ENCODE measurements at regions not wholly inside any gene's neighbourhood (a gene's known extent, or its start where the extent isn't known, plus 50 kb on each side); places are given as distances from the start of the nearest gene placed in this dataset.

- Mint-ChIP-seq H3K27me3 (ENCODE audit: low read depth) (no peaks in the 10 kb centered on the region), H3K27ac (no peak overlapping the region)
These were observed 171.6 kb upstream of the NPSR1 start for GRCh38 chr7:34486371-34486770.

GRCh38 chr7:34487391-34488115 is 170.5 kb upstream of the NPSR1 start:
- no peak overlapping the region for H3K27ac Mint-ChIP-seq
- peaks cover 23% of the 10 kb centered on the region for H3K9me3 Mint-ChIP-seq
- no peak overlapping the region for H3K4me3 Mint-ChIP-seq
- H3K36me3 Mint-ChIP-seq (ENCODE audit: low read depth), result no peaks in the 10 kb centered on the region
- no peaks in the 10 kb centered on the region for H3K27me3 Mint-ChIP-seq (ENCODE audit: low read depth)
- H3K4me1 Mint-ChIP-seq (ENCODE audit: low read depth), result no peaks in the 10 kb centered on the region

More at GRCh38 chr7:34486371-34486770, 171.6 kb upstream of the NPSR1 start:
- Mint-ChIP-seq H3K9me3 (peaks cover 24% of the 10 kb centered on the region), H3K4me1 (ENCODE audit: low read depth) (no peaks in the 10 kb centered on the region), H3K36me3 (ENCODE audit: low read depth) (no peaks in the 10 kb centered on the region), H3K4me3 (no peak overlapping the region)

- Mint-ChIP-seq H3K4me3 (no peak overlapping the region), H3K4me1 (ENCODE audit: low read depth) (no peaks in the 10 kb centered on the region), H3K9me3 (peaks cover 14% of the 10 kb centered on the region), H3K36me3 (ENCODE audit: low read depth) (no peaks in the 10 kb centered on the region), H3K27me3 (ENCODE audit: low read depth) (no peaks in the 10 kb centered on the region), H3K27ac (no peak overlapping the region)
These were observed 169.3 kb upstream of the NPSR1 start for GRCh38 chr7:34488766-34489165.

- Mint-ChIP-seq H3K27ac (no peak overlapping the region), H3K27me3 (ENCODE audit: low read depth) (no peaks in the 10 kb centered on the region), H3K4me3 (no peak overlapping the region)
These were observed 166.1 kb upstream of the NPSR1 start for GRCh38 chr7:34491899-34492298.

GRCh38 chr7:34493752-34494151 is 164.3 kb upstream of the NPSR1 start:
- no peaks in the 10 kb centered on the region for H3K36me3 Mint-ChIP-seq (ENCODE audit: low read depth)
- H3K27ac Mint-ChIP-seq, result no peak overlapping the region
- peaks cover 5% of the 10 kb centered on the region for H3K9me3 Mint-ChIP-seq
- H3K4me3 Mint-ChIP-seq, result no peak overlapping the region
- H3K4me1 Mint-ChIP-seq (ENCODE audit: low read depth), result no peaks in the 10 kb centered on the region
- no peaks in the 10 kb centered on the region for H3K27me3 Mint-ChIP-seq (ENCODE audit: low read depth)

More at GRCh38 chr7:34491899-34492298, 166.1 kb upstream of the NPSR1 start:
- peaks cover 5% of the 10 kb centered on the region for H3K9me3 Mint-ChIP-seq
- no peaks in the 10 kb centered on the region for H3K36me3 Mint-ChIP-seq (ENCODE audit: low read depth)
- no peaks in the 10 kb centered on the region for H3K4me1 Mint-ChIP-seq (ENCODE audit: low read depth)

- H3K4me1 Mint-ChIP-seq (ENCODE audit: low read depth), result no peaks in the 10 kb centered on the region
- H3K9me3 Mint-ChIP-seq, result peaks cover 10% of the 10 kb centered on the region
- H3K27me3 Mint-ChIP-seq (ENCODE audit: low read depth), result no peaks in the 10 kb centered on the region
- no peak overlapping the region for H3K4me3 Mint-ChIP-seq
- H3K27ac Mint-ChIP-seq, result no peak overlapping the region
- no peaks in the 10 kb centered on the region for H3K36me3 Mint-ChIP-seq (ENCODE audit: low read depth)
These were observed 160.8 kb upstream of the NPSR1 start for GRCh38 chr7:34497153-34497777.

- no peaks in the 10 kb centered on the region for H3K27me3 Mint-ChIP-seq (ENCODE audit: low read depth)
- no peaks in the 10 kb centered on the region for H3K4me1 Mint-ChIP-seq (ENCODE audit: low read depth)
- H3K4me3 Mint-ChIP-seq, result no peak overlapping the region
- H3K27ac Mint-ChIP-seq, result no peak overlapping the region
- no peaks in the 10 kb centered on the region for H3K36me3 Mint-ChIP-seq (ENCODE audit: low read depth)
- H3K9me3 Mint-ChIP-seq, result peaks cover 7% of the 10 kb centered on the region
These were observed 156.9 kb upstream of the NPSR1 start for GRCh38 chr7:34501156-34501555.

GRCh38 chr7:34507191-34507590 is 150.8 kb upstream of the NPSR1 start:
- H3K27ac Mint-ChIP-seq, result no peak overlapping the region
- no peaks in the 10 kb centered on the region for H3K36me3 Mint-ChIP-seq (ENCODE audit: low read depth)
- H3K4me3 Mint-ChIP-seq, result no peak overlapping the region
- no peaks in the 10 kb centered on the region for H3K4me1 Mint-ChIP-seq (ENCODE audit: low read depth)
- H3K27me3 Mint-ChIP-seq (ENCODE audit: low read depth), result no peaks in the 10 kb centered on the region
- H3K9me3 Mint-ChIP-seq, result peaks cover 16% of the 10 kb centered on the region

GRCh38 chr7:34523226-34523918 is 134.6 kb upstream of the NPSR1 start:
- Mint-ChIP-seq H3K27me3 (ENCODE audit: low read depth) (no peaks in the 10 kb centered on the region), H3K4me3 (no peak overlapping the region), H3K27ac (no peak overlapping the region), H3K36me3 (ENCODE audit: low read depth) (no peaks in the 10 kb centered on the region), H3K4me1 (ENCODE audit: low read depth) (no peaks in the 10 kb centered on the region), H3K9me3 (peaks cover 20% of the 10 kb centered on the region)

- H3K4me1 Mint-ChIP-seq (ENCODE audit: low read depth), result no peaks in the 10 kb centered on the region
- no peaks in the 10 kb centered on the region for H3K36me3 Mint-ChIP-seq (ENCODE audit: low read depth)
- no peak overlapping the region for H3K27ac Mint-ChIP-seq
- H3K27me3 Mint-ChIP-seq (ENCODE audit: low read depth), result no peaks in the 10 kb centered on the region
- no peak overlapping the region for H3K4me3 Mint-ChIP-seq
- peaks cover 16% of the 10 kb centered on the region for H3K9me3 Mint-ChIP-seq
These were observed 127.8 kb upstream of the NPSR1 start for GRCh38 chr7:34530259-34530658.

GRCh38 chr7:34539003-34539402 is 119.0 kb upstream of the NPSR1 start:
- H3K36me3 Mint-ChIP-seq (ENCODE audit: low read depth), result no peaks in the 10 kb centered on the region
- no peak overlapping the region for H3K27ac Mint-ChIP-seq
- no peak overlapping the region for H3K4me3 Mint-ChIP-seq
- peaks cover 24% of the 10 kb centered on the region for H3K9me3 Mint-ChIP-seq
- no peaks in the 10 kb centered on the region for H3K4me1 Mint-ChIP-seq (ENCODE audit: low read depth)
- no peaks in the 10 kb centered on the region for H3K27me3 Mint-ChIP-seq (ENCODE audit: low read depth)

GRCh38 chr7:34544621-34545020 is 113.4 kb upstream of the NPSR1 start:
- Mint-ChIP-seq H3K4me3 (no peak overlapping the region), H3K9me3 (peaks cover 40% of the 10 kb centered on the region), H3K27me3 (ENCODE audit: low read depth) (no peaks in the 10 kb centered on the region), H3K27ac (no peak overlapping the region), H3K36me3 (ENCODE audit: low read depth) (no peaks in the 10 kb centered on the region), H3K4me1 (ENCODE audit: low read depth) (no peaks in the 10 kb centered on the region)

GRCh38 chr7:34550996-34551395 is 107.0 kb upstream of the NPSR1 start:
- Mint-ChIP-seq H3K36me3 (ENCODE audit: low read depth) (no peaks in the 10 kb centered on the region), H3K9me3 (peaks cover 43% of the 10 kb centered on the region), H3K4me1 (ENCODE audit: low read depth) (no peaks in the 10 kb centered on the region), H3K27ac (no peak overlapping the region), H3K4me3 (no peak overlapping the region), H3K27me3 (ENCODE audit: low read depth) (no peaks in the 10 kb centered on the region)

- no peaks in the 10 kb centered on the region for H3K4me1 Mint-ChIP-seq (ENCODE audit: low read depth)
- H3K4me3 Mint-ChIP-seq, result no peak overlapping the region
- no peaks in the 10 kb centered on the region for H3K36me3 Mint-ChIP-seq (ENCODE audit: low read depth)
- no peak overlapping the region for H3K27ac Mint-ChIP-seq
- no peaks in the 10 kb centered on the region for H3K27me3 Mint-ChIP-seq (ENCODE audit: low read depth)
- H3K9me3 Mint-ChIP-seq, result peaks cover 40% of the 10 kb centered on the region
These were observed 105.5 kb upstream of the NPSR1 start for GRCh38 chr7:34552502-34552901.

GRCh38 chr7:34558022-34558421 is 100.0 kb upstream of the NPSR1 start:
- Mint-ChIP-seq H3K9me3 (peaks cover 36% of the 10 kb centered on the region), H3K4me3 (no peak overlapping the region), H3K36me3 (ENCODE audit: low read depth) (no peaks in the 10 kb centered on the region), H3K4me1 (ENCODE audit: low read depth) (no peaks in the 10 kb centered on the region), H3K27ac (no peak overlapping the region), H3K27me3 (ENCODE audit: low read depth) (no peaks in the 10 kb centered on the region)
